Activated T-cell treated with anti-CD3 and anti-CD28 coated beads for 4 hours (primary cell): ENCODE measurements at regions not wholly inside any gene's neighbourhood (a gene's known extent, or its start where the extent isn't known, plus 50 kb on each side); places are given as distances from the start of the nearest gene placed in this dataset.
"Not testable (repeated sequence)": the region's sequence is repeated elsewhere in the genome, so short reads cannot be mapped to it uniquely, and the experiment has no call there.

ENCODE experiments used
- DNase-seq: peaks from one replicate; pipeline ENCODE4 v3.0.0-alpha.2; 2020

DNA sequence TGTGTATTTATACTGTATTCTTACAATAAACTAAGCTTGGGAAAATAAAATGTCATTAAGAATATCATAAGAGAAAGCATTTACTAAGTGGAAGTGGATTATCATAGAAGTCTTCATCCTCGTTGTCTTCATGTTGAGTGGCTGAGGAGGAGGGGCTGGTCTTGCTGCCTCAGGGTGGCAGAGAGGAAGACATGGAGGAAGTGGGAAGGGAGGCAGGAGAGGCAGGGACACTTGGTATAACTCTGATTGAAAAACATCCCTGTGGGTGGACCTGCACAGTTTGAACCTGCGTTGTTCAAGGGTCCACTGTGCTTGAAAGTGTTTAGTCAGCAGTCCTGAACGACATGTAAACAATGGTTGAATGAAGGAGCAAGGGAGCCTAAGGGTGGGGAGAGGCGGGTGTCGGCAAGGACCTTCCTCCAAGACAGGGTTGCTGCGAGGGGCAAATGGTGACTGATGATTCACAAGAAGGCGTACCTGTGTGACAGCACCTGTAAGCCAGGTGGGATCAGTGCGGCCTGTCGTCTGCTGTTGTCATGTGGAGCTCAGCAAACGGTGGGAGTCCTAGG is 103.8 kb upstream of the KLF13 start:
- no peak for DNase-seq

DNA sequence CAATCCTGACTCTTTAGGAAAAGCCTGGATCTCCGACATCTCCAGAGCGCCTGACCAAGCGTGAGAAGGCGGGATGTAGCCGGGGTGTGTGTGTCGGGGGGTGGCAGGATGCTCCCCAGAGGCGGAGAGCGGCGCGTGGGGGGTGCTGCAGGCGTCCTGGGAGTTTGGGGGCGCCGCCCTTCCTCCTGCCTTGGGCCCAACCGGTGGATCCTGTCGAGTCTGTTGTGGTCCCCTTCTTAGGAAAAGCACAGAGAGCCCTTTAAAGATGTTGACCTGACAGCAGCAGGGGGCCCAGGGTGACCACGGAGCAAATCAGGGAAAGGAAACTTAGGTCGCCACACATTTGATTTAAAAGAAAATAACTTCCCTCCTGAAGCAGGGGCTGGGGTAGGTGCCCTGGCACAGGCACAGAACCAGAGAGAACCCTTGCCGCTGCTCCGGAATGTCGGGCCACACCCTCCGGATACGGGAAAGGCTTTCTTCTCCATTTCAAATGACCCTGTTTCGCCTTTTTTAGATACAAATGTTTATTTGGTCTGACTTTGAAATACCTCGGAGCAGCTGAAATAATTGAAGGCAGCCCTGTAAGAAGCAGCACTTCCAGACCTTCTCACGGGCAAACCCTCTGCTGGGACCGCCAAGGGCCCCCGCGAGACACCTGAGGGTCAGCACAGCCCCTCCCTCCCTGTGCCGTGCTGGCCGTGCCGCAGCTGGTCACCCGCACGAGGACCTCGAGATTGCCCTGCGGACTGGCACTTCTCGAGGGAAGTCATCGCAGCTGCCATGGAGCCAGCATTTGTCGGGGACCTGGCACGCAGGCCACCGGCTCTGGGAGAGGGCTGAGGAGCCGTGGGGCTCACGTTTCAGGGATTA is 102.9 kb upstream of the KLF13 start:
- DNase-seq, result no peak

DNA sequence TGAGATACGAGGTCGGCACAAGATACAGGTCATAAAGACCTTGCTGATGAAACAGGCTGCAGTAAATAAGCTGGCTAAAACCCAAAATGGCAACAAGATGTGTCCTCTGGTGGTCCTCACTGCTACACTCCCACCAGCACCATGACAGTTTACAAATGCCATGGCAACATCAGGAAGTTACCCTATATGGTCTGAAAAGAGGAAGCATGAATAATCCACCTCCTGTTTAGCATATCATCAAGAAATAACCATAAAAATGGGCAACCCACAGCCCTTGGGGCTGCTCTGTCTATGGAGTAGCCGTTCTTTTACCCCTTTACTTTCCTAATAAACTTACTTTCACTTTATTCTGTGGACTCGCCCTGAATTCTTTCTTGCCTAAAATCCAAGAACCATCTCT is 102.0 kb upstream of the KLF13 start:
- not testable (repeated sequence) for DNase-seq

DNA sequence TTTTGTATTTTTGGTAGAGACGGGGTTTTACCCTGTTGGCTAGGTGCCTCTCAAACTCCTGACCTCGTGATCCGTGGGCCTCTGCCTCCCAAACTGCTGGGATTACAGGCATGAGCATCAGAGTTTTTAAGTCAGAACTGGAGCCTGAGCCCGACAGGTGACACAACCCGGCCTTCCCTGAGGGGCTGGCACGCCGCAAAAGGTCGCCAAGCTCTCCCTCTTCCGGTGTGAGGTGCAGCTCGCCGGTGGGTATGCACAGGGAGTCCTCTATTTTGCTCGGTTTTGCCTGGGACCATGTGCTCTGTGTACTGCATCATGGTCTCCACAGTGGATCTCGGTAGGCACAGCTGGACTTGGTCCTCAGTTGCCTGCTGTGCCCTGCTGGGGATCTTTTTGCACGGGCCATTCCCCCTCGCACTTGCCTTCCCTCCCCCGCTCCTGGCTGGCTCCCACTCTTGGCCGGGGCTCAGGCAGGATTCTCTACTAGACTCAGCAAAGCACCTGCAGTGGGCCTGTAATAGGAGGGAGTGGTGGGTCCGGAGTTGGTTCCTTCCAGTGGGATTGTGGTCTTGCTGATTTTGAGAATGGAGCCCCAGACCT is 101.2 kb upstream of the KLF13 start:
- DNase-seq, result no peak

DNA sequence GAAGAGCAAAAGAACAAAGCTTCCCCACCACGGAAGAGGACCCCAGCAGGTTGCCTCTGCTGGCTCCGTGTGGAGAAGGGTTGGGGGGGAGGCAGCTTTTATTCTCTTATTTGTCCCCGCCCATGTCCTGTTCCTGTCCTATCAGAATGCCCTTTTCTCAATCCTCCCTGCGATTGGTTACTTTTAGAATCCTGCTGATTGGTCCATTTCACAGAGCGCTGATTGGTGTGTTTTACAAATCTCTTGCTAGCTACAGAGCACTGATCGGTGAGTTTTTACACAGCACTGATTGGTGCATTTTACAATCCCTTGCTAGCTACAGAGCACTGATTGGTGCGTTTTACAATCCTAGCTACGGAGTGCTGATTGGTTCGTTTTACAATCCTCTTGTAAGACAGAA is 100.6 kb upstream of the KLF13 start:
- DNase-seq, result no peak

DNA sequence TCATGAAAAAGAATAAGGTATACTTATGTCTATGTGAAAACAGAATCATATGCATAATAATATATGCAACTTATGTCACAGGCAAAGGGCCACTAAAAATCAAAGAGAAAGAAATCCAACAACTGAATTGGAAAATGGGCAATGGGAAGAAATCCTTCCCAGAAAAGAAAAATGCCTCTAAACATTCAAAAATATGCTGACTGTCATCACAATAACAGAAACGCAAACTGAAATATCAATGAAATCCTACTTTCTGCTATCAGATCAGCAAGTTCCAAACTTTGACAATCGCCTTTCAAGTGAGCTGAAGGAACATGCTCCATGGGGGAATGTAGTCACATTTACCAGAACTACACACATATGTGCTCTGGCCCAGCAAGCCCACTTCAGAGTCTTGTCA is 99.4 kb upstream of the KLF13 start:
- no peak for DNase-seq

DNA sequence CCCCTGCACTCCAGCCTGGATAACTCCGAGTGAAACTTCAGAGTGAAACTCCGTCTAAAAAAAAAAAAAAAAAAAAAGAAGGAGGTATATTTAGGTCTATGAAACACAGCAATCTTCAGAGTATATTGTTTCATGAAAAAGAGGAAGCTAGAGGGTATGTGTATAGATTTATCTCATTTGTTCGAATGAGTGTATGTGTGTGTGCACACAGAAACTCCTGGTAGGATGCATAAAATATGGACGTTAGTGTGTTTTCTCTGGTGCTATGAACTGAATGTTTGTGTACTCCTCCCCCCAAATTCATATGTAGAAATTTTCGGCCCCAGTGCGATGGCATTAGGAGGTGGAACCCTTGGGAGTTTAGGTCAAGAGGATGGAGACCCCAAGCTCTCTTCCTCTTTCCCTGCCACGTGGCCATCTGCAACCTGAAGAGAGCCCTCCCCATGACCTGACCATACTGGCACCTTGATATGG is 98.6 kb upstream of the KLF13 start:
- no peak for DNase-seq

DNA sequence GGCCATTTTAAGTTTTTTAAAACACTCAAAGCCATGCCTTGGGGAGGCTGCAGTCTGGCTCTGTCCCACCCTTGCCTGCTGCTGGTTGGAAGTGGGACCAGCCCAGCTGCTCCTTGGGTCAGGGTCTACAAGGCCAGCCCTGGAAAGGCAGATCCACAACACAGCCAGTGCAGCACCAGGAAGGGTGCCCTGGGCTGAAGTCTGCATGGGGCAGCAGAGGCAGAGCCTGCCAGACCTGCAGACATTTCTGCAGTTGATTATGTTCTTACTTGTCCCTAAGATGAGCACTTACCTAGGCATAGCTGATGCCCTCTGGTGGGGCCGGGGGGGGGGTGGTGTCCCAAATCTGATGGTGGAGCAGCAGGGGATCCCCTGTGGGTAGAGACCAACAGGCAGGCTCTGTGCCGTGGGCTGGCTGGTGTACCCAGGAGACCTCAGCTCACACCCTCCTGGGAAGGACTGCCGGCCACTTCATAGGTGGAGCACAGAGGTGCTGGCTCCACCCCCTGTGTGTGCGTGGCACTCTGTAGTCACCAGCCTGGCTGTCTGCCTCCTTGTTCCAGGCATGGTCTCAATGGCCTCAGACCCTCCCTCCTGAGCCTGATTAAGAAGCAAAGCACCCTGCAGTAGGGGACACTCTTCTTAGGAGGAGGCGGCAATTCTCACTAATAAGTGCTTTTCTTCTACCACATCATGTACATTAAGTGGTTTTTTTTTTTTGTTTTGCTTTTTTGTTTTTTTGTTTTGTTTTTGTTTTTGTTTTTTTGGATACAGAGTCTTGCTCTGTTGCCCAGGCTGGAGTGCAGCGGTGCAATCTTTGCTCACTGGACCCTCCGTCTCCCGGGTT is 97.4 kb upstream of the KLF13 start:
- DNase-seq, result no peak

DNA sequence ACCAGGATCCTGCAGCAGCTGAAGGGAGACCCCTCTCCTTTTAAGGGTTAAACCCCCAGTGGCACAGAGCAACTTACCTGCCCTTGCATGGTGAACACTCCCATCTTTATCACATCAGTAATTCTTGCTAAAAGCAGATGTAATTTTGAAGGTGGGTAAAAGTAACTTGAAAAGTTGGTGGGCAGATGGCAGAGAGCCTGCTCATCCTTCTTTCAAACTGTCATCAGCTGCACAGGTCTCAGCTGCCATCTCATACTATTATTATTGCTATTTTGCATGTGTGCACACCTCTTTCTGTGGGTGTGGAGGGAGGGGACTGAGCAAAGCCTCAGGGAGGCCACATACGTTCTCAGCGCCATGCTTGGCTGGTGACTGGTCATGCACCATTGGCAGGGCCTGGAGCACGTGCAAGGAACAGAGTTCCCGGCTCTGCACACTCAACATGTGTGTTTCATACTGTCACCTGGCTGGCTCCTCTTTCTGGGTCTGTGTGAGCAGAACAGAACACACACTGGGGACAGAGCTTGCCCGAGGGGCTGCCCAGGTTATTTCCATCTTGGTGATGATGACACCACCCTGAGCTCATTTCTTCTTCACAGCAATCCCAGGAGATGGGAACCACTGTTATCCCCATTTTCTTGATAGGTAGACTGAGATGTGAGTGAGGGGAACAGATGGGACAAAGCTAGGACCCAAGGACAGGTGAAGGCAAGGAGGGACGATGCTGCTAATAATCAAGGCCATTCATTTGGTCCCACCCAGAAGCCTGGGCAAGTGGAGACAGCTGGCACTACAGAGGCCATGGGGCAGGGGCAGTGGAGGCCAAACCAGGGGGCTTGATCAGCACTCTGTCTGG is 95.8 kb upstream of the KLF13 start:
- no peak for DNase-seq

DNA sequence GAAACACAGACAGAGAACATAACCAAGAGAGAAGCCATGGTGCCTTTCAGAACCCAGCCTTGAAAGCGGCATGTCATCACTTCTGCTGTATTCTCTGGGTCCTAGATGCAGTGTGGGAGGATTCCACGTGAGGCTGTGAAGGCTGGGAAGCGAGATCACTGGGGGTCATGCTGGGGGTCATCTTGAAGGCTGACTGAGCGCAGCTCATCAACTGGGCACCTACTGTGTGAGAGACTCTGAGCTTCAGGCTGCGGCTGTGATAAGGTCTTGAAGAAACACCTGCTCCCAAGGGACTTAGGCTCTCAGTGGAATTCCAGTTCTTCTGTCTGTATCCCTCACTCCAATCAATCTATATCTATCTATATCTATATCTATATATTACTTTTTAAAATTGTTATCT is 91.8 kb upstream of the KLF13 start:
- DNase-seq, result no peak

DNA sequence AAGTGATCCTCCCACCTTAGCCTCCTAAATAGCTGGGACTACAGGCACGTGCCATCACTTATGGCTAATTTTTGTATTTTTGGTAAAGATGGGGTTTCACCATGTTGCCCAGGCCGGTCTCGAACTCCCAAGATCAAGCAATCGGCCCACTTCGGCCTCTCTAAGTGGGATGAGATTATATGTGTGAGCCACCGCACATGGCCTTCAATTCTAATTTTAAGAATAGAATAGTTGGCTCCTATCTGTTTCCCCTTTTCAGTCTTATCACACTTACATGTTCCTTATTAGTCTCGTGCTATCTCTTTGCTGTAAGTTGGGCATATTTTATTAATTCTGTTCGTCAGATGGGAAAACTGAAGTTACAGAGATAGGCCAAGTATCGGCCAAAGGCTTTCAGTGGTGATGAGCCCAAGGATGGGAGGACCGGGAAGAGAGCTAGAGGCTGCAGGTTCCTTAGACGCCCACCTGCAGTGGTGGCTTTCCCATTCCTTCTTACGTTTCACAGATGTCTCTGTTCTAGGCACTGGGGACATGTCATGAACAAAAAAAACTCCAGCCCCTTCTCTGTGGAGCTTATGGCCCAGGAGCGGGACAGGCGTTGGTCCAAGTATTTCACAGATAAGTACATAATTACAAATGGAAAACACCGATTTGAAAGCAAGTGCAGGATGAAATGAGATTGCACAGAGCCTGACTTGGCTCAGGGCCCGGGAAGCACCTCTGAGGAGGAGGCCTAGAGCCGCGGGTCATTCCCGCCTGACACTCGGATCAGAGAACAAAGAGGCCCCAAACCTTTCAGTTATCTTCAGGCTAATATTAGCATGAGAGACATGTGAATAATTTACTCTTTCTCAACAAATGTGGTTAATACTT is 91.1 kb upstream of the KLF13 start:
- no peak for DNase-seq

DNA sequence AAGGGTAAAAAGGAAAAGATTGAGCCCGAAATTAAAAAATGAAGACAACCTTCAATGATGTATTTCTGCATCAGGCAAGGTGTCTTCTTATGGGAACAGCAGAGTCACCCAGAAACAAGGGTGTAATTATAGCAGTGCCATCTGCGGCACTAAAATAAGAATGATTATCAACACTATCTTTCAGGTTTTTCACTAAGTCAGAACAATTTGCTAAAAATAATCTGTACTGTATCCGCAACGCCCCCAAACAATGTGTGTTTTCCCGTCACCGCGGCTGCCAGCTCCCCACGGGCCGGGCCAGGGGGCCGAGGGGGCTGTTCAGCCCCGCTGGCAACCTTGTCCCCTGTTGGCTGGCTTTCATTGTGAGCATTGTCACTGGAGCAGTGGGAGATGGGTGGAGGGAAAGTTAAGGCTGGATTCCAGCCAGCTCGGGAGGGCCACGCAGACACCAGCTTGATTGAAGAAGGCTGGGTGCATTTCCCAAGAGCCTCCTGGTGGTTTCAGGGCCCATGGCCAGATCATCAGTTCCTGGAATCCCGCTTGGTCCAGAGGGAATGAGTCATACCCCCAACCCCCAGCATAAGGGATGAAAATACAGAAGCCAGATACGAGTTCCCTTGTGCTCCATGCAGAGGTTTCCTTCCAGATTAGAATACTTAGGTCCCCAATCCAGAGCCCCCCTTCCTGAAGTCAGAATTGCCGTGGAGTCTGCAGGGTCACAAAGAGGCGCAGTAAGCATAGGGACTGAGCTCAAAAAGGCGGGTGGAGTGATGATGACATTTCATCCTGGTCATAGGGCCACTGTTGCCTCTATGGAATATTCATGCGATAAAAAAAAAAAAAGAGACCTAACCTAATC is 90.2 kb upstream of the KLF13 start:
- DNase-seq, result no peak

DNA sequence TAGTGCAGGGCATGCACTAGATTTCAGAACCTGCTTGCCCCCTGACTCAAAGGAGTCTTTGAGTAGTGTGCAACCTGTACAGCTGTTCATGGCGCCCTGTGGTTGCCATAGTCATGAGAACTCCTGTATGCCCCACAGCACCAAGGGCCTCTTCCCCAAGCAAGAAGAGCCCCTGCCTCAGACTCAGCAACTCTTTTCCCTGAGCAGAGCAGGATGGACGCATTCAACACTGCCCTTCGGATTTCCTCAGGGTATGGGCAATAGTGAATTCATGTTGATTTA is 89.7 kb upstream of the KLF13 start:
- DNase-seq, result no peak

DNA sequence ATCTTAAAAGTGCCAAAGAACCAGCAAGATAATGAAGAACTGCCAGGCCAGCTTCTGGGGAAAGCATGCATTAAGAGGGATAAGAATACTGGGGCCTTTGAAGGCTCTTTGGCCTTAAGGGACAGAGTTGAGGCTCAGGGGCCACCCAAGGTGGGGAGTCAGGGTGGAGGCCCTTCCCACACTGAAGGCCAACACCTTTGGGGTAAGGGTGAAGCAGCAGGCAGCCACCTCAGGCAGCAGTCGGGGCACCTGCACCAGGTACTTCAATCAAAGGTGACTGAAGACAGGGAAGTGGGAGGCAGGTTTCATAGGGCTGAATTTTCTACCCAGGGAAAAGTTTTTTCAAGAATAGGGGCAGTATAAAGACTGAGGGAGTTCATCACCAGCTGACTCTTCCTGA is 87.7 kb upstream of the KLF13 start:
- no peak for DNase-seq

DNA sequence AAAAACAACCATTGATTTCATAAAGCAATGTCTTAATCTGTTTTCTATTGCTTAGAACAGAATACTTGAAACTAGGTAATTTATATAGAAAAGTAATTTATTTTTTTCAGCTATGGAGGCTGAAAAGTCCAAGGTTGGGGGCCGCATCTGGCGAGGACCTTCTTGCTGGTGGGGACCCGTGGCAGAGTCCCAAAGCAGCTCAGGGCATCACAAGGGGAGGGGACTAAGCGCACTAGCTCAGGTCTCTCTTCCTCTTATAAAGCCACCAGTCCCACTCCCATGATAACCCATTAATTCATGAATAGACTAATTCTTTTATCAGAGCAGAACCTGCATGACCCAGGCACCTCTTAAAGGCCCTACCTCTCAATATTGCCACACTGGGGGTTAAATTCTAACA is 87.2 kb upstream of the KLF13 start:
- DNase-seq, result no peak

DNA sequence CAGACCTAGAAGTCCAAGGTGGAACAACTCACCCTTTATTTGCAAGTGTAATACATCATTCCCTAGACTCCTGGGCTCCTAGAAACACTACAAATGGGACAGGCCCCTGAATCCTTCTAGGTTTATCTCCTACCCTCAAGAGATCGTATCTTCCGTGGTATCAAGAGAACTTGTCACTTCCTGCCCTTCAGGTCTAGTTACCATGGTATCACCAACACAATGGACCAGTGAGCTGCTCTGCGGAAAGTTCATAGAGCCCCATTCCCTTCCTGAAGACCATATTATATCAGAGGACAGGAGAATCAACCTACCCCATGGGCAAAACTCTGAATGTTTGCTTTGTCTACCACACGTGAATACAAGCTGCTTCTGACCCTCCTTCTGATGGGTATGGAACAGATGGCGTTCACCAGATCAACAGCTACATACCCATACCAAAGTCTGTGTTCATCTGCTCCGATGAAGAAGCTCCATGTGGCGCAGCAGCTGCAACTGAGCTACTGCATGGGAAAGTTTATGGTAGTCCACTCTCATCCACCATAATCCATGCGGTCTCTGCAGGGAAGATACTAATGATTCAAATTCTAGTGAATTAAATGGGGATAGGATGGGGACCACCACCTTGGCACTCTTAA is 84.6 kb upstream of the KLF13 start:
- DNase-seq, result no peak

DNA sequence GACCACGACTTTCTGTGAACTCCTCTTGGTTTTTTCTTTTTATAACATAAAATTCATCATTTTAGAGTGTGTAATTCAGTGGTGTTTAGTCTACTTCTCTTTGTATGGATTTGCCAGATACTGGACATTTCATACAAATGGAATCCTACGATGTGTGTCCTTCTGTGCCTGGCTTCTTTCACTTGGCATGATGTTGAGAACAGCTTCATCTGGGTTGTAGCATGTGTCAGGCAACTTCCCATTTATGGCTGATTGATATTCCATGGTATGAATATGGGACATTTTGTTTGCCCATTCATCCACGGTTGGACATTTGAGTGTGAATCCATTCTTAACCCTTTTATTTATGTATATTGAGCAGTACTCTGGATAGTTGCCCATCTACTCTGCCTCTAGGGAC is 82.7 kb upstream of the KLF13 start:
- no peak for DNase-seq

DNA sequence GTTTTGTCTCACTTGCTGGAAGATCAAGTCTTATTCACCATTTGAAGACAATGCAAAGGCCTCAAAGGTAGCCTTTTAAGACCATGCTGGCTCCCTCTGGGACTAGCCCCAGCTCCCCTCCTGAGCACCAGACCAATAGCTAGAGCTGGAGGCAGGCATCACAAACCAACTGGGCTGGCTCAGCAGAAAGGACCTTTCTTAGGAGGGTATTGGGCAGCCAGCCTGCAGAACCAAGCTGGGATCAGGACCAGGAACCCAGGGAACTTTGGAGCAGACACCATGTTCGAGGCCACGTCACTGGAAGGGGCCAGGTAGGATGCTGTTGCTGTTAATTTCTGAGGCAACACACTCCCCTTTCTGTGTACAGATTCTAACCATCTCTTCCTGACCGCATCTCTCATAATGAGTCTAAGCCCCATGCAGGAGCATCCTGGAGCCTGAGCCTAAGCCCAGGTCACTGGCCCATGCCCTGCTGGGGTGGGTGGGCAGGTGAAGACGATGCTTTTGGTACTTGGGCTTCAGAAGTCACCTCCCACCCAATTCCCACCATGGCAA is 81.4 kb upstream of the KLF13 start:
- no peak for DNase-seq

DNA sequence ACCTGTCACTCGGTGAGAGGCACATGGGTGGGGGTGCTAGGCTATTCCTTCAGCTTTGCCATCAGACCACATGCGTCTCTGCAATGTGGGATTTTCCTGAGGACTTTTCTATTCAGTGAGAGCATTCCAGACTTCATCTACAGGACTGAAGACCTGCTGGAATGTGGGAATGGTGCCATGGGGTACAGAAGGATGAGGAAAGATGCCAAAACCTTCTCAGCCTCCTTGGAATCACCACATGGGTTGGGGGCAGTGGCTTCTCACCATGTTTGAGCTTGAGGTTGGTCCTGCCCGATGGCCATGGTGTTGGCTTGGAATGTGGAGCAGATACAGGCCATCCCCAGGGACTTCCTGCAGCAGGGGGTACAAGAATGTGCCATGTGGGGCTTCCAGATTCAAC is 80.9 kb upstream of the KLF13 start:
- no peak for DNase-seq

DNA sequence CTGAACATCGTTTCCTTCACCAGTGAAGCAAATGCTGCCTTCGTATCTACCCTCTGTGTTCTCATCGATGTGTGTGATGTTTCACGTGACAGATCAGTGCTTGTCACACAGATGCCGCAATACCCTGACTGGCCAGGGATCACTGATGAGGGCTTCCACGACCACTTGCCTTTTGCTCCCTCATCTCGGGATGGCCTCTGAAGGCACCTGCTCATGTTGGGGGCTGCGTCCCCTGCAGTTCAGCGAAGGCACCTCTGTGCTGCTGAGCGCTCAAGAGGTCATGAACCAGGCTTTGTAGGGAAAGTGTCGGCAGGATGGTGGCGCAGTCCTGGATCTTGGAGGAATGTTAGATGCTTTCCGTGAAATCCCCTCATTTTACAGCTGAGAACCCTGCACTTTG is 79.2 kb upstream of the KLF13 start:
- no peak for DNase-seq
